OCI-LY7 (cell line): ENCODE measurements at regions not wholly inside any gene's neighbourhood (a gene's known extent, or its start where the extent isn't known, plus 50 kb on each side); places are given as distances from the start of the nearest gene placed in this dataset.

Experiments used
- BruUV-seq: library from RNA; stranded (reverse); fragments of 400-500 nt; replicated peaks from 2 replicates; lab custom pipeline; 2021; lab: Mats Ljungman, UMichigan
- CTCF ChIA-PET: fragments of 300-600 bp; sonication (Branson Sonifier 250); formaldehyde crosslinking; loops from one replicate; lab custom pipeline; 2022; ENCODE audit warnings: antibody characterized with exemption; ENCODE audit not compliant: unreplicated experiment; lab: Charles Lee
- POLR2A ChIA-PET: fragments of 300-600 bp; sonication (Branson Sonifier 250); formaldehyde crosslinking; loops from one replicate; lab custom pipeline; 2022; ENCODE audit warnings: antibody characterized with exemption; lab: Charles Lee
- DNase-seq: peaks from one replicate; pipeline ENCODE4 v3.0.0-alpha.2; 2015; ENCODE audit warnings: low spot score
- H2AFZ ChIP-seq: fragments of 200-600 bp; sonication (generic), shearing (Covaris generic); 2 replicates; pipeline ENCODE4 v1.6.1; 2014; ENCODE audit warnings: mild to moderate bottlenecking, antibody characterized with exemption, low read length, moderate library complexity
- H3K27ac ChIP-seq: fragments of 200-600 bp; sonication (generic); 2 replicates; pipeline ENCODE4 v1.5.1; 2014; ENCODE audit warnings: mixed run types, low read depth, mild to moderate bottlenecking, moderate library complexity, low read length, inconsistent platforms; ENCODE audit not compliant: poor library complexity, severe bottlenecking
- H3K36me3 ChIP-seq: fragments of 200-600 bp; sonication (generic); 2 replicates; pipeline ENCODE4 v1.6.1; 2014; ENCODE audit warnings: mild to moderate bottlenecking, antibody characterized with exemption, low read length, moderate library complexity, mixed read lengths; ENCODE audit not compliant: insufficient read depth
- H3K4me1 ChIP-seq: fragments of 200-600 bp; sonication (generic); 2 replicates; pipeline ENCODE4 v1.5.1; 2014; ENCODE audit warnings: mild to moderate bottlenecking, low read length; ENCODE audit not compliant: insufficient read depth, poor library complexity, severe bottlenecking
- H3K4me2 ChIP-seq: fragments of 200-600 bp; sonication (generic); 2 replicates; pipeline ENCODE4 v1.6.1; 2014; ENCODE audit warnings: mild to moderate bottlenecking, low read length
- H3K4me3 ChIP-seq: fragments of 200-600 bp; sonication (generic); 2 replicates; pipeline ENCODE4 v1.5.1; 2014; ENCODE audit warnings: mild to moderate bottlenecking, low read depth, low read length; ENCODE audit not compliant: poor library complexity, severe bottlenecking
- H3K79me2 ChIP-seq: fragments of 200-600 bp; sonication (generic); 2 replicates; pipeline ENCODE4 v1.6.1; 2016; ENCODE audit warnings: low read depth, mild to moderate bottlenecking, low read length, moderate library complexity, mixed read lengths; ENCODE audit not compliant: insufficient read depth
- H3K9me2 ChIP-seq: fragments of 200-600 bp; sonication (generic); 2 replicates; pipeline ENCODE4 v1.6.1; 2016; ENCODE audit warnings: mild to moderate bottlenecking, low read length, mixed read lengths; ENCODE audit not compliant: insufficient read depth
- H3K9me3 ChIP-seq: fragments of 200-600 bp; sonication (generic); 2 replicates; pipeline ENCODE4 v1.6.1; 2014; ENCODE audit warnings: mild to moderate bottlenecking, mixed run types, low read length, mixed read lengths
- H4K20me1 ChIP-seq: fragments of 200-600 bp; sonication (generic); 2 replicates; pipeline ENCODE4 v1.6.1; 2014; ENCODE audit warnings: mild to moderate bottlenecking, antibody characterized with exemption, low read length, moderate library complexity, mixed read lengths; ENCODE audit not compliant: insufficient read depth
- EZH2phosphoT487 ChIP-seq: fragments of 200-600 bp; sonication (generic); IDR thresholded peaks from 2 replicates; pipeline ENCODE4 v1.6.1; 2018; ENCODE audit warnings: low read depth, borderline replicate concordance, mild to moderate bottlenecking, mixed run types, antibody characterized with exemption, low read length, moderate library complexity, mixed read lengths
- intact Hi-C: fragments of 100-400 bp; cut with micrococcal nuclease; formaldehyde crosslinking; loops from one replicate; pipeline ENCODE4 v1.10.0; 2022; ENCODE audit not compliant: unreplicated experiment
- TF ChIP-seq, protein P1 (sequence below): fragments of 200-600 bp; sonication (generic); conservative IDR thresholded peaks from 2 replicates; pipeline ENCODE4 v1.5.1; 2014; ENCODE audit warnings: mild to moderate bottlenecking, antibody characterized with exemption, low read length, moderate library complexity, mixed read lengths

DNA sequence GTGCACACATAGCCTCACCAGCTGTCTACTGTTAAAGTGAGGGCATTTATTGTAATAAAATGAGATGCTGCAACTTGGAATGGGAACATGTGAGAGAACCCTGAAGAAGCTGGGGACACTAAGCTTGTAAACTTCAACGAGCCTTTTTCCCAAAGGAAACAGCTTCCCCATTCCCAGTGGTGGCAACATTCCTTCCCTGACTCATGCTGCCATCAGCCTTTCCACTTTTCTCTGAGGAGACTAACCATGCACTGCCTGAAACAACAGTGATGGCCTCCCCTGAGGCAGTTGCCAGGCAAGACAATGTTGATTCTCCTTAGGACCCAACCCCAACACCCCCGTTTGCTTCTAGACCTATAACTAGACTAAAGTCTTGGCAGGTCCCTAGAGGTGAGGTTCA is 928.3 kb downstream of the GLUD2 start:
- H3K4me3 ChIP-seq = no peak overlapping the region
- H3K36me3 ChIP-seq = no peaks in the 10 kb centered on the region
- no peak for DNase-seq
- BruUV-seq = no TSS peak
- H3K9me3 ChIP-seq = no peaks in the 10 kb centered on the region
- no peak overlapping the region for H3K27ac ChIP-seq
- no peak overlapping the region for H3K4me2 ChIP-seq
- H3K4me1 ChIP-seq = no peaks in the 10 kb centered on the region
- H4K20me1 ChIP-seq = no peaks in the 10 kb centered on the region
- ChIA-PET POLR2A (no interaction called here), CTCF (no interaction called here)
- no peaks in the 10 kb centered on the region for H3K9me2 ChIP-seq
- TF ChIP-seq, protein P1, sequence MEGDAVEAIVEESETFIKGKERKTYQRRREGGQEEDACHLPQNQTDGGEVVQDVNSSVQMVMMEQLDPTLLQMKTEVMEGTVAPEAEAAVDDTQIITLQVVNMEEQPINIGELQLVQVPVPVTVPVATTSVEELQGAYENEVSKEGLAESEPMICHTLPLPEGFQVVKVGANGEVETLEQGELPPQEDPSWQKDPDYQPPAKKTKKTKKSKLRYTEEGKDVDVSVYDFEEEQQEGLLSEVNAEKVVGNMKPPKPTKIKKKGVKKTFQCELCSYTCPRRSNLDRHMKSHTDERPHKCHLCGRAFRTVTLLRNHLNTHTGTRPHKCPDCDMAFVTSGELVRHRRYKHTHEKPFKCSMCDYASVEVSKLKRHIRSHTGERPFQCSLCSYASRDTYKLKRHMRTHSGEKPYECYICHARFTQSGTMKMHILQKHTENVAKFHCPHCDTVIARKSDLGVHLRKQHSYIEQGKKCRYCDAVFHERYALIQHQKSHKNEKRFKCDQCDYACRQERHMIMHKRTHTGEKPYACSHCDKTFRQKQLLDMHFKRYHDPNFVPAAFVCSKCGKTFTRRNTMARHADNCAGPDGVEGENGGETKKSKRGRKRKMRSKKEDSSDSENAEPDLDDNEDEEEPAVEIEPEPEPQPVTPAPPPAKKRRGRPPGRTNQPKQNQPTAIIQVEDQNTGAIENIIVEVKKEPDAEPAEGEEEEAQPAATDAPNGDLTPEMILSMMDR = no peak
- TF ChIP-seq EZH2phosphoT487 = no peak
- H3K79me2 ChIP-seq = no peaks in the 10 kb centered on the region
- intact Hi-C loops = no loop called here
- no peak overlapping the region for H2AFZ ChIP-seq

GRCh38 chrX:121987163-121987562 is 939.8 kb downstream of the GLUD2 start:
- no peaks in the 10 kb centered on the region for H3K36me3 ChIP-seq
- ChIA-PET POLR2A (no interaction called here), CTCF (no interaction called here)
- no peaks in the 10 kb centered on the region for H3K9me2 ChIP-seq
- no peaks in the 10 kb centered on the region for H3K4me1 ChIP-seq
- H3K4me2 ChIP-seq = no peak overlapping the region
- H4K20me1 ChIP-seq = no peaks in the 10 kb centered on the region
- H3K4me3 ChIP-seq = no peak overlapping the region
- TF ChIP-seq, protein P1 = no peak
- no peak for TF ChIP-seq EZH2phosphoT487
- H3K79me2 ChIP-seq = no peaks in the 10 kb centered on the region
- no peak overlapping the region for H3K27ac ChIP-seq
- intact Hi-C loops = no loop called here
- no peak for DNase-seq
- no TSS peak for BruUV-seq
- H2AFZ ChIP-seq = no peak overlapping the region
- no peaks in the 10 kb centered on the region for H3K9me3 ChIP-seq

DNA sequence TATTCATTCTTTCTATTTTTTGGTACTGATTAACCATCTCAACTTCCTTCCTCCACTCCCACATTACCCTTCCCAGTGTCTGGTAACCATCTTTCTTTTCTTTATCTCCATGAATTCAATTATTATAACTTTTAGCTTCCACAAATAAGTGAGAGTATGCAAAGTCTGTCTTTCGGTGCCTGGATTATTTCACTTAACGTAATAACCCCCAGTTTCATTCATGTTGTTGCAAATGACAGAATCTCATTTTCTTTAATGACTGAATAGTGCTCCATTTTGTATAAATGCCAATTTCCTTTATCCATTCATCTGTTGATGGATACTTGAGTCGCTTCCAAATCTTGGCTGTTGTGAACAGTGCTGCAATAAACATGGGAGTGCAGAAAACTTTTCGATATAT is 940.4 kb downstream of the GLUD2 start:
- H3K4me1 ChIP-seq = no peaks in the 10 kb centered on the region
- no peak for DNase-seq
- intact Hi-C loops = no loop called here
- H3K4me3 ChIP-seq = no peak overlapping the region
- ChIA-PET CTCF (no interaction called here), POLR2A (no interaction called here)
- H3K4me2 ChIP-seq = no peak overlapping the region
- no peaks in the 10 kb centered on the region for H3K9me3 ChIP-seq
- no peaks in the 10 kb centered on the region for H3K9me2 ChIP-seq
- no peaks in the 10 kb centered on the region for H3K36me3 ChIP-seq
- TF ChIP-seq EZH2phosphoT487 = no peak
- TF ChIP-seq, protein P1 = no peak
- H3K79me2 ChIP-seq = no peaks in the 10 kb centered on the region
- BruUV-seq = no TSS peak
- H3K27ac ChIP-seq = no peak overlapping the region
- H4K20me1 ChIP-seq = no peaks in the 10 kb centered on the region
- H2AFZ ChIP-seq = no peak overlapping the region
